H1 (cell line): ENCODE measurements at regions not wholly inside any gene's neighbourhood (a gene's known extent, or its start where the extent isn't known, plus 50 kb on each side); places are given as distances from the start of the nearest gene placed in this dataset.

ENCODE experiments used
- CTCF ChIA-PET: fragments of 300-600 bp; sonication (Branson Sonifier 250); formaldehyde crosslinking; loops from one replicate; lab custom pipeline; 2021; ENCODE audit not compliant: partially characterized antibody; lab: Charles Lee
- POLR2A ChIA-PET: fragments of 300-600 bp; sonication (Branson Sonifier 250); formaldehyde crosslinking; loops from one replicate; lab custom pipeline; 2021; ENCODE audit warnings: inconsistent platforms; ENCODE audit not compliant: partially characterized antibody; lab: Charles Lee
- DNase-seq, 2 experiments: peaks; one replicate each; pipeline versions ENCODE4 v3.0.0 to v3.0.0-alpha.2; 2010 to 2022; ENCODE audit warnings: low spot score in 2 of 2, low read depth in 1 of 2, mixed read lengths in 1 of 2
- FAIRE-seq: peaks from 2 replicates; lab custom pipeline; 2011; peaks lifted over from hg19 to GRCh38; lab: Jason Lieb, UNC
- H2AFZ ChIP-seq: 2 replicates; pipeline ENCODE4 v1.8.1; 2012; ENCODE audit warnings: low read length, inconsistent platforms
- H2AK5ac ChIP-seq: 2 replicates; pipeline ENCODE4 v1.6.1; 2013; ENCODE audit warnings: low read depth, low read length
- H2BK120ac ChIP-seq: replicated peaks from 2 replicates; pipeline ENCODE3; 2013; ENCODE audit warnings: low read depth, low read length, inconsistent platforms
- H2BK12ac ChIP-seq: 2 replicates; pipeline ENCODE4 v1.6.1; 2013; ENCODE audit warnings: low read depth, low read length
- H2BK15ac ChIP-seq: 2 replicates; pipeline ENCODE4 v1.6.1; 2013; ENCODE audit warnings: low read length
- H2BK20ac ChIP-seq: 2 replicates; pipeline ENCODE4 v1.6.1; 2013; ENCODE audit warnings: low read length
- H2BK5ac ChIP-seq: 2 replicates; pipeline ENCODE4 v1.6.1; 2013; ENCODE audit warnings: low read depth, low read length
- H3K14ac ChIP-seq: 2 replicates; pipeline ENCODE4 v1.6.1; 2013; ENCODE audit warnings: inconsistent platforms; ENCODE audit not compliant: insufficient read length
- H3K18ac ChIP-seq: 2 replicates; pipeline ENCODE4 v1.6.1; 2013; ENCODE audit warnings: low read length; ENCODE audit errors: extremely low read depth
- H3K23ac ChIP-seq: 2 replicates; pipeline ENCODE4 v1.6.1; 2013; ENCODE audit warnings: inconsistent platforms; ENCODE audit not compliant: insufficient read length
- H3K23me2 ChIP-seq: 2 replicates; pipeline ENCODE4 v1.6.1; 2013; ENCODE audit warnings: low read depth, low read length
- H3K27ac ChIP-seq: 2 replicates; pipeline ENCODE4 v1.6.1; 2011; ENCODE audit warnings: low read depth, low read length, inconsistent platforms
- H3K27me3 ChIP-seq, 4 experiments: replicated peaks in 1 of 4; 1 replicate in 1 of 4; 2 replicates in 3 of 4; pipeline versions ENCODE4 v1.6.1 to v1.8.1; 2011 to 2013; ENCODE audit warnings: low read length in 3 of 4, mild to moderate bottlenecking in 3 of 4, inconsistent platforms in 2 of 4, mixed read lengths in 2 of 4, moderate library complexity in 1 of 4; ENCODE audit not compliant: control insufficient read depth in 3 of 4, insufficient read depth in 3 of 4; ENCODE audit errors: extremely low read depth in 1 of 4
- H3K36me3 ChIP-seq, 4 experiments: 2 replicates each; pipeline versions ENCODE4 v1.6.1 to v1.8.1; 2011 to 2013; ENCODE audit warnings: mild to moderate bottlenecking in 4 of 4, low read length in 3 of 4, moderate library complexity in 2 of 4, control low read depth in 1 of 4, inconsistent platforms in 1 of 4; ENCODE audit not compliant: insufficient read depth in 4 of 4, control insufficient read depth in 2 of 4
- H3K4ac ChIP-seq: replicated peaks from 2 replicates; pipeline ENCODE3; 2013; ENCODE audit warnings: low read length, low read depth, mixed read lengths, inconsistent platforms; ENCODE audit not compliant: insufficient read length
- H3K4me1 ChIP-seq, 4 experiments: replicated peaks in 1 of 4; 1 replicate in 1 of 4; 2 replicates in 3 of 4; pipeline versions ENCODE4 v1.6.1 to v1.8.1; 2011 to 2013; ENCODE audit warnings: low read length in 3 of 4, inconsistent platforms in 2 of 4, mixed read lengths in 1 of 4; ENCODE audit not compliant: insufficient read depth in 4 of 4, control insufficient read depth in 3 of 4
- H3K4me2 ChIP-seq, 2 experiments: 2 replicates each; pipeline versions ENCODE4 v1.6.1 to v1.8.1; 2011 to 2013; ENCODE audit warnings: low read depth in 2 of 2, low read length in 2 of 2, control low read depth in 1 of 2, inconsistent platforms in 1 of 2, mild to moderate bottlenecking in 1 of 2; ENCODE audit not compliant: insufficient read depth in 1 of 2
- H3K4me3 ChIP-seq, 4 experiments: fragments of 200-600, 300-600 bp in 1 of 4; sonication (generic), shearing (Covaris generic), sonication (Bioruptor Twin) in 1 of 4; 2 replicates each; pipeline versions ENCODE4 v1.5.1 to v1.8.1; 2011 to 2016; ENCODE audit warnings: low read length in 4 of 4, low read depth in 3 of 4, control low read depth in 2 of 4, inconsistent platforms in 2 of 4, mild to moderate bottlenecking in 2 of 4, mixed read lengths in 1 of 4, moderate library complexity in 1 of 4; ENCODE audit not compliant: insufficient read depth in 2 of 4; ENCODE audit errors: extremely low read depth in 1 of 4
- H3K56ac ChIP-seq: replicated peaks from 2 replicates; pipeline ENCODE3; 2013; ENCODE audit warnings: low read depth, mild to moderate bottlenecking, mixed read lengths, low read length, inconsistent platforms; ENCODE audit not compliant: insufficient read length
- H3K79me1 ChIP-seq: 2 replicates; pipeline ENCODE4 v1.6.1; 2013; ENCODE audit warnings: low read depth, low read length, control low read depth
- H3K79me2 ChIP-seq, 2 experiments: 2 replicates each; pipeline versions ENCODE4 v1.6.1 to v1.8.1; 2012 to 2013; ENCODE audit warnings: low read length in 2 of 2, mild to moderate bottlenecking in 2 of 2, inconsistent platforms in 1 of 2; ENCODE audit not compliant: insufficient read depth in 2 of 2, control insufficient read depth in 1 of 2
- H3K9ac ChIP-seq, 4 experiments: replicated peaks in 1 of 4; 1 replicate in 1 of 4; 2 replicates in 3 of 4; pipeline versions ENCODE4 v1.6.1 to v1.8.1; 2011 to 2013; ENCODE audit warnings: low read depth in 3 of 4, low read length in 3 of 4, control low read depth in 2 of 4, mild to moderate bottlenecking in 2 of 4, moderate library complexity in 2 of 4, inconsistent platforms in 1 of 4; ENCODE audit errors: extremely low read depth in 1 of 4
- H3K9me3 ChIP-seq, 2 experiments: 2 replicates each; pipeline versions ENCODE4 v1.6.1 to v1.8.1; 2012 to 2013; ENCODE audit warnings: mild to moderate bottlenecking in 2 of 2, moderate library complexity in 2 of 2, control low read depth in 1 of 2, inconsistent platforms in 1 of 2, low read depth in 1 of 2, low read length in 1 of 2, mixed read lengths in 1 of 2; ENCODE audit not compliant: insufficient read depth in 2 of 2
- H4K20me1 ChIP-seq, 2 experiments: replicated peaks in 1 of 2; 2 replicates each; pipeline versions ENCODE3 to v1.8.1; 2011 to 2013; ENCODE audit warnings: inconsistent platforms in 2 of 2, low read length in 2 of 2, mild to moderate bottlenecking in 1 of 2; ENCODE audit not compliant: insufficient read depth in 2 of 2, control insufficient read depth in 1 of 2
- H4K5ac ChIP-seq: 2 replicates; pipeline ENCODE4 v1.6.1; 2013; ENCODE audit warnings: low read length, low read depth, mixed read lengths, inconsistent platforms; ENCODE audit not compliant: insufficient read length
- H4K8ac ChIP-seq: 2 replicates; pipeline ENCODE4 v1.8.0; 2013; ENCODE audit warnings: mild to moderate bottlenecking, moderate library complexity, low read length, inconsistent platforms; ENCODE audit not compliant: insufficient read depth; ENCODE audit errors: extremely low read depth
- H4K91ac ChIP-seq: replicated peaks from 2 replicates; pipeline ENCODE3; 2013; ENCODE audit warnings: low read length, mixed read lengths, inconsistent platforms; ENCODE audit not compliant: insufficient read length
- CHD1 ChIP-seq: IDR thresholded peaks from 2 replicates; pipeline ENCODE4 v1.6.1; 2012; ENCODE audit warnings: low read depth, low read length, improper control_type of control experiment
- TCF12 ChIP-seq: IDR thresholded peaks from 2 replicates; pipeline ENCODE4 v1.6.1; 2011; ENCODE audit warnings: low read depth, mild to moderate bottlenecking, low read length
- YY1 ChIP-seq: IDR thresholded peaks from 2 replicates; pipeline ENCODE4 v1.6.1; 2011; ENCODE audit warnings: low read depth, mild to moderate bottlenecking, low read length
- ZNF274 ChIP-seq: IDR thresholded peaks from 2 replicates; pipeline ENCODE4 v1.7.0; 2012; ENCODE audit warnings: low read length, borderline replicate concordance; ENCODE audit errors: extremely low read depth
- WGBS, 2 experiments: shearing (Covaris generic) in 1 of 2; methylation state at CpG; one replicate each; pipeline versions ENCODE4 v1.1.6 to v1.1.7; 2013 to 2015; ENCODE audit warnings: low lambda C conversion rate in 2 of 2, mixed read lengths in 2 of 2, inconsistent platforms in 1 of 2, low coverage in 1 of 2, missing lambda C conversion rate in 1 of 2; ENCODE audit not compliant: insufficient replicate concordance in 2 of 2, insufficient coverage in 1 of 2, insufficient read length in 1 of 2; ENCODE audit errors: extremely low coverage in 1 of 2, missing lambda C conversion rate in 1 of 2; 5-methylcytosine and 5-hydroxymethylcytosine counted together
- TF ChIP-seq, protein P1 (sequence below): IDR thresholded peaks from 2 replicates; pipeline ENCODE4 v1.6.1; 2011; ENCODE audit warnings: low read length, improper control_type of control experiment
- TF ChIP-seq, protein P2 (sequence below): IDR thresholded peaks from 2 replicates; pipeline ENCODE4 v1.6.1; 2012; ENCODE audit warnings: inconsistent platforms

DNA sequence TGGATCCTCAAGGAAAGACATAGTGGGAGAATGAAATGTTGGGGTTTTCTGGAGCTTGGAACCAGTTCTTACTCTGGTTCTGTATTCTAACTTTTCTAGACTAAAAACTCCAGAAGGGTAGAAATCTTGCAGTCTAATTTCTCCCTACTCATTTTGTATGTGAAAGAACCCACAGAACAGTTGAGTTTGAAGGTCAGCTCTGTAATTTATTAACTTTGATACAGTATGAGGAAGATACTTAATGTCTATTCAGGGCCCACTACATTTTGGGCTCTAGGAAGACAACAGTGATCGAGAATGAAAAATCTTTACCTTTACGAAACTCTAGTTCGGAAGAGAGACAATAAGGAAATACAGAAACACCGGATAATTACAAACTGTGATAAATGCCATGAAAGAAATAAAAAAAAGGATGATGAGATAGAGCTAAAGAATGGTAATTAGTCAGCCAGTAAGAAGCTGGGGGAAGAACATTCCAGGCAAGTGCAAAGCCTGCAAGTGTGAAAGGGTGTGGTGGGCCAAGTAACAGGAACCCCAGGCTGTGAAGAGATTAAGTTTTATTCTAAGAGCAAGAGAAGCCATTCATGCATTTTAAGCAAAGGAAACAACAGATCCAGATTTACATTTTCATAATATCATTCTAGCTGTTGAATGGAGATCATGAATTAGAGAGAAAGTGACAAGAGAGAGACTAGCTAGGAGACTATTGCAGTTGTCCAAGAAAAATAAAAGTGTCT lies 159.9 kb upstream of the HMCN1 start:
- no peak overlapping the region for H3K14ac ChIP-seq
- no peaks in the 10 kb centered on the region for H3K79me1 ChIP-seq
- no peak overlapping the region for H2AFZ ChIP-seq
- no peak overlapping the region for H2BK12ac ChIP-seq
- no peaks in the 10 kb centered on the region for H4K20me1 ChIP-seq
- DNase-seq (no peak), FAIRE-seq (no peak)
- ChIA-PET POLR2A (no interaction called here), CTCF (interaction anchor here (1.7 to 2.4 kb wide), 2 partner anchors 16 to 106 kb away, joined by 4 to 7 read pairs; no protein-coding TSS in a partner anchor)
- H3K27ac ChIP-seq, result no peak overlapping the region
- no peak overlapping the region for H2BK15ac ChIP-seq
- H4K8ac ChIP-seq, result no peak overlapping the region
- H3K4ac ChIP-seq, result no peak overlapping the region
- H4K5ac ChIP-seq, result no peak overlapping the region
- H2BK5ac ChIP-seq, result no peak overlapping the region
- H3K27me3 ChIP-seq, result no peaks in the 10 kb centered on the region
- no peak overlapping the region for H4K91ac ChIP-seq
- H3K23ac ChIP-seq, result no peak overlapping the region
- no peaks in the 10 kb centered on the region for H3K4me1 ChIP-seq
- H3K18ac ChIP-seq, result no peak overlapping the region
- no peak overlapping the region for H3K4me2 ChIP-seq
- no peaks in the 10 kb centered on the region for H3K79me2 ChIP-seq
- TF ChIP-seq CHD1, result no peak
- TF ChIP-seq TCF12, result no peak
- TF ChIP-seq, protein P1, sequence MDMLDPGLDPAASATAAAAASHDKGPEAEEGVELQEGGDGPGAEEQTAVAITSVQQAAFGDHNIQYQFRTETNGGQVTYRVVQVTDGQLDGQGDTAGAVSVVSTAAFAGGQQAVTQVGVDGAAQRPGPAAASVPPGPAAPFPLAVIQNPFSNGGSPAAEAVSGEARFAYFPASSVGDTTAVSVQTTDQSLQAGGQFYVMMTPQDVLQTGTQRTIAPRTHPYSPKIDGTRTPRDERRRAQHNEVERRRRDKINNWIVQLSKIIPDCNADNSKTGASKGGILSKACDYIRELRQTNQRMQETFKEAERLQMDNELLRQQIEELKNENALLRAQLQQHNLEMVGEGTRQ, result no peak
- no peak for TF ChIP-seq ZNF274
- no peak for TF ChIP-seq YY1
- TF ChIP-seq, protein P2, sequence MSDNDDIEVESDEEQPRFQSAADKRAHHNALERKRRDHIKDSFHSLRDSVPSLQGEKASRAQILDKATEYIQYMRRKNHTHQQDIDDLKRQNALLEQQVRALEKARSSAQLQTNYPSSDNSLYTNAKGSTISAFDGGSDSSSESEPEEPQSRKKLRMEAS, result no peak
- H2BK120ac ChIP-seq, result no peak overlapping the region
- H3K56ac ChIP-seq, result no peak overlapping the region
- H3K9me3 ChIP-seq, result peaks cover 0 to 6% of the 10 kb centered on the region in 2 experiments; a peak in 1 of 4 replicates
- H2AK5ac ChIP-seq, result no peak overlapping the region
- H3K9ac ChIP-seq, result no peak overlapping the region
- H3K23me2 ChIP-seq, result no peaks in the 10 kb centered on the region
- H3K36me3 ChIP-seq, result no peaks in the 10 kb centered on the region
- no peak overlapping the region for H3K4me3 ChIP-seq
- H2BK20ac ChIP-seq, result no peak overlapping the region
- 96% methylated on average over 4 of the region's 4 CpGs; no CpG with 5 or more reads in 1 of the 2 experiments for WGBS, 2 experiments
